ENCODE measurements at regions not wholly inside any gene's neighbourhood (a gene's known extent, or its start where the extent isn't known, plus 50 kb on each side); places are given as distances from the start of the nearest gene placed in this dataset.
"Not testable (repeated sequence)": the region's sequence is repeated elsewhere in the genome, so short reads cannot be mapped to it uniquely, and the experiment has no call there.

DNA sequence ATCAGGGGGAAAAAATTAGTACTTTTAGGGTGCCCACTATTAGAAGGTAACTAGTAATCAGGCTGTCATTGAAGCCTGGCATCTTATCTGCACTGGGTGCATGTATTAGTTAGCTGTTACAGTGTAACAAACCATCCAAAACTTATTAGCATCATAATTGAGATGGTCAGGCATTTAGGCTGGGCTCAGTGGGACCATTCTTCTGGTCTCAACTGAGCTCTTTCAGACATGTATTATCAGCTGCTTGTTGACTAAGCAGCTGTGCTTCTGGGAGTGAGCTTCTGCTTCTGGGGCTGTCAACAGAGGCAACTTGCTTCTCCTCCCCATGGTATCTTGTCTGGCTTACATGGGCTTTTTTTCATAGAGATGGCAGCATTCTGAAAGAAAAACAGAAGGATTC, 154.0 kb upstream of the ZNF92 start:
- TF ChIP-seq, protein P1, sequence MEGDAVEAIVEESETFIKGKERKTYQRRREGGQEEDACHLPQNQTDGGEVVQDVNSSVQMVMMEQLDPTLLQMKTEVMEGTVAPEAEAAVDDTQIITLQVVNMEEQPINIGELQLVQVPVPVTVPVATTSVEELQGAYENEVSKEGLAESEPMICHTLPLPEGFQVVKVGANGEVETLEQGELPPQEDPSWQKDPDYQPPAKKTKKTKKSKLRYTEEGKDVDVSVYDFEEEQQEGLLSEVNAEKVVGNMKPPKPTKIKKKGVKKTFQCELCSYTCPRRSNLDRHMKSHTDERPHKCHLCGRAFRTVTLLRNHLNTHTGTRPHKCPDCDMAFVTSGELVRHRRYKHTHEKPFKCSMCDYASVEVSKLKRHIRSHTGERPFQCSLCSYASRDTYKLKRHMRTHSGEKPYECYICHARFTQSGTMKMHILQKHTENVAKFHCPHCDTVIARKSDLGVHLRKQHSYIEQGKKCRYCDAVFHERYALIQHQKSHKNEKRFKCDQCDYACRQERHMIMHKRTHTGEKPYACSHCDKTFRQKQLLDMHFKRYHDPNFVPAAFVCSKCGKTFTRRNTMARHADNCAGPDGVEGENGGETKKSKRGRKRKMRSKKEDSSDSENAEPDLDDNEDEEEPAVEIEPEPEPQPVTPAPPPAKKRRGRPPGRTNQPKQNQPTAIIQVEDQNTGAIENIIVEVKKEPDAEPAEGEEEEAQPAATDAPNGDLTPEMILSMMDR (IDR thresholded peaks at IDR 0.05; ENCODE audit: control insufficient read depth, extremely low read depth, insufficient read depth): no peak
- DNase-seq (ENCODE audit: low read depth): no peak
- H3K4me3 ChIP-seq (ENCODE audit: low read depth, low read length): no peak overlapping the region

DNA sequence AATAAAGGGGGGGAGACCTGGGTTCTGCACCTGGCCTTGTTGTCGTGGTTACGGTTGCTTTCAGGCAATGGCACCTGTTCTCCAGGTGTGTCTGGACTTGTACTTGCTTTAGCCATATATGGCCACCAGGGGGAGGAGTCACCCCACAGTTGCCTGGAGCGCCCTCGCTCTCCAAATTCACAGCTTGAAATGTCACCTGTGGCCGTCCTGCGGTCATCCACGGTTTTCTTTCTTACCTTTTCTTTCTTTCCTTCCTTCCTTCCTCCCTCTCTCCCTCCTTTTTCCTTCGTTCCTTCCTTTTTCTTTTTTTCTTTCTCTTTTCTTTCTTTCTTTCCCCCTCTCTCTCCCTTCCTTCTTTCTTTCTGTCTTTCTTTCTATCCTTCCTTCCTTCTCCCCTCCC, 157.2 kb upstream of the ZNF92 start:
- H3K4me3 ChIP-seq (ENCODE audit: low read depth, low read length): no peak overlapping the region
- TF ChIP-seq, protein P1 (IDR thresholded peaks at IDR 0.05; ENCODE audit: control insufficient read depth, extremely low read depth, insufficient read depth): peak; percentile 87
- peak; percentile 59 for DNase-seq (ENCODE audit: low read depth)

DNA sequence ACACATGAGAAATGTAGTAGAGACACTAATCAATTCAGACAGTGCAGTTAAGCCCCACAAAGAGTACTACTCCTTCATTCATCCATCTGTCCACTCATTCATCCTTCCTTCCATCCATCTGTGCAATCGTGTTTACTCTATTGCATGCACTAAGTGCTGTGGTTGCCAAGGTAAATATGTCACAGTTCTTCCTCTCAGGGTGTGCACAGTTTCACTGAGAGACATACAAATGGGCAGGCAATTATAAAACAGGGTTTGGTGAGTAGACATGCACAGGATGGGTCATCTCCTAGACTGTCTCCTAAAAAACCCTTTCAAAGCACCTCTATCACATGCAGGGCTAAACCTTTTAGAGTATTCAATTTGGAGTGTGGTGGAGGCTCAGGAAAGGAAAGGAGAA, 160.4 kb upstream of the ZNF92 start:
- peak; percentile 27 for DNase-seq (ENCODE audit: low read depth)
- not testable (repeated sequence) for H3K4me3 ChIP-seq (ENCODE audit: low read depth, low read length)

DNA sequence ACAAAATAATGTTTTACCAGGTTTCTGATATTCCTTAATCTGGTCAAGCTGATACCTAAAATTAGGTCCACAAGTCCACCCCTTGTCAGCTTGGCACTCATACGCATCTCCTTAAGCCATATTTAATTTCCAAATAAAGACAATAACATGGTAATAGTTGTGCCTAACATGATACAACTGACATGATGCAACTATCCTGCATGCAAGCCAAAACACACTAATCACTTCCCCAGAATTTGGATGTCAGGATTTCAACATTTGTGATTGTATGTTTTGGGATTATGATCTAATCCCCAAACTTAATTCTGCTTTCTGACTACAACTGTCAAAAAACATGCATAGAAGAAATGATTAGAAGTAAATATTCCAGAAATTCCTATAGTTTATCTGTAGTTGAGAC, 174.4 kb upstream of the ZNF92 start:
- H3K4me3 ChIP-seq (ENCODE audit: low read depth, low read length); DNase-seq (ENCODE audit: low read depth): not testable (repeated sequence)

DNA sequence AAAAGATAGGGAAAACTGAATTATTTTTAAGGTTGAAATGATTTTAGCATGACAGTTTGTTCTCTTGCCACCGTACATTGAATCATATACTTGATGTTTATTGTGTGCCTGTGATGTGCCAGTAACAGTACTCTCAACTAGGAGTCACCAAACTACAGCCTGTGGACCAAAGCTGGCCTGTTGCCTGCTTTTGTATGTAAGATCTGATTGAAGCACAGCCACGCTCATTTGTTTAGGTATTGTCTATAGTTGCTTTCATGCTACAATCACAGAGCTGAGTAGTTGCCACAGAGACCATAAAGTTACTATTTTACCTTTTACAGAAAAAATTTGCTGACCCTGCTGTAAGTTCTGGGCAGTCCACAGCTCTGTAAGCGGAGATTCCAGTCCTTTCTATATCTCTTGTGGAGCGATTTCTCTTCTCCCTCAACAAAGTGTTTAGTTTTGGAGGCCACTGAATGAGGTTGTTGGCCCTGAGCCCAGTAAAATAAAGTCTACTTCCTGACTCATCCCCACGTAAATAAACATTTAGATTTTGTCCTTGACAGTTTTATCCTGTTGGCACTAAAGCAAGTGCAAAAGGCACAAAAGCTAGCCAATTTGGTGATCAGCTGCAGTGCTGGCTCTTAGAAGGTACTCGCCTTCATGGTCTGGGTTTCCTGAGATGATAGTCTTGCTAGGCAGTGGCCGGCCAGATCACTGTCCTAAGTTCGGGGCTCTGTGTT, 180.2 kb upstream of the ZNF92 start:
- not testable (repeated sequence) for DNase-seq (ENCODE audit: low read depth); H3K4me3 ChIP-seq (ENCODE audit: low read depth, low read length)

DNA sequence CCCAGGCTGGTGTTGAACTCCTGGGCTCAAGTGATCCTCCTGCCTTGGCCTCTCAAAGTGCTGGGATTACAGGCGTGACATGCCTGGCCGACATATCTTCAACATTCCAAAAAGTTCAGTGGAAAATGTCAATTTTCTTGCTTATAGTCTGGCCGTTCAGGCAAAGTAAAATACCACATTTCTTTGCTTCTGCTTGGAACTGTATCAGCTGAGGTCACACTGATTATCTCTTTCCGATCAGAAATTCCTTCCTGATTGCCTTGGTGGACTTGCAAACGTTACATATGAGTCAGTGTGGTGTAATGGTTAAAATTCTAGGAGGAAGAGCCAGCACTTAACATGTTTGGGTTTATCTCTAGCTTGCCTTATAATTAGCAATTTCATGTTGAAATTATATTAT, 170.6 kb upstream of the ERV3-1 start:
- H3K4me3 ChIP-seq (ENCODE audit: low read depth, low read length); DNase-seq (ENCODE audit: low read depth): not testable (repeated sequence)

DNA sequence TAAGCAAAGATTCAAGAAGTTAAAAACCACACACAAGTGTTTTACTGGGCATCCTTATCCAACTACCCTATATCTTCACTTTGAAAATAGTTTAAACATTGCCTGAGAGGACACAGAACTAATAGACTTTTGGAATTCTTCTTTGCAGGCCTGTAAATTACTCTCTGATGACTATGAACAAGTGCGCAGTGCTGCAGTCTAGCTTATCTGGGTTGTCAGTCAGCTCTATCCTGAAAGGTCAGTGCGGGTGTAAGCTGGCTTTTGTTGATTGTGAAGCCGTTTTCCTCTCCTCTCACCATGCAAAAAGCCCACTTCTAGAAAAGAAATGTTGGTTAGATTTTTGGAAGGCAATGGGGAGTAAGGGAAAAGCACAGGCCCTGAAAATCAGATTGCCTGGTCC, 143.6 kb upstream of the ERV3-1 start:
- not testable (repeated sequence) for DNase-seq (ENCODE audit: low read depth); H3K4me3 ChIP-seq (ENCODE audit: low read depth, low read length)

DNA sequence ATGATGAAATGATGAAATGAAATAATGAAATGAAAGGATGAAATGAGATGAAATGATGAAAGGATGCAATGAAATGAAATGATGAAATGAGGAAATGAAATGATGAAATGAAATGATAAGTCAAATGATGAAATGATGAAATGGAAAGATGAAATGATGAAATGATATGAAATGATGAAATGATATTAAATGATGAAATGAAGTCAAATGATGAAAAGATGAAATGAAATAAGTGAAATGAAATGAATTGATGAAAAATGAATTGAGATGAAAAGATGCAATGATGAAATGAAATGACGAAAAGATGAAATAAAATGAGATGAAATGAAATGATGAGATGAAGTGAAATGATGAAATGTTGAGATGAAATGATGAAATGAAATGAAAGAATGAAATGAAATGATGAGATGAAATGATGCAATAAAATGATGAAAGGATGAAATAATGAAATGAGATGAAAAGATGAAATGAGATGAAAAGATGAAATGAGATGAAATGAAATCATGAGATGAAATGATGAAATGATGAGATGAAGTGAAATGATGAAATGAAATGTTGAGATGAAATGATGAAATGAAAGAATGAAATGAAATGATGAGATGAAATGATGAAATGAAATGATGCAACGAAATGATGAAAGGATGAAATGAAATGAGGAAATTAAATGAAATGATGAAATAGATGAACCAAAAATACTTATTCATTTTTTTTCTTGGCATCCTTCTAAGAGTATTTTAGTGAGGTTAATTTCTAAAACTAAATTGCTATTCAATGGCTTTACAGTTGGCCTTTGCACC, 139.8 kb upstream of the ERV3-1 start:
- H3K4me3 ChIP-seq (ENCODE audit: low read depth, low read length); DNase-seq (ENCODE audit: low read depth): not testable (repeated sequence)

DNA sequence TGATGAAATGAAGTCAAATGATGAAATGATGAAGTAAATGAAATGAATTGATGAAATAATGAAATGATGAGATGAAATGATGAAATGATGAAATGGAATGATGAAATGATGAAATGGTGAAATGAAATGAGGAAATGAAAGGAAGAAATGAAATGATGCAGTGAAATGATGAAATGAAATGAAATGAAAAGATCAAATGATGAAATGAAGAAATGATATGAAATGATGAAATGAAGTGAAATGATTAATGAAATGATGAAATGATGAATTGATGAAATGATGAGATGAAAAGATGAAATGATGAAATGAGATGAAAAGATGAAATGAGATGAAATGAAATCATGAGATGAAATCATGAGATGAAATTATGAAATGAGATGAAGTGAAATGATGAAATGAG, 139.2 kb upstream of the ERV3-1 start:
- not testable (repeated sequence) for DNase-seq (ENCODE audit: low read depth); H3K4me3 ChIP-seq (ENCODE audit: low read depth, low read length)

DNA sequence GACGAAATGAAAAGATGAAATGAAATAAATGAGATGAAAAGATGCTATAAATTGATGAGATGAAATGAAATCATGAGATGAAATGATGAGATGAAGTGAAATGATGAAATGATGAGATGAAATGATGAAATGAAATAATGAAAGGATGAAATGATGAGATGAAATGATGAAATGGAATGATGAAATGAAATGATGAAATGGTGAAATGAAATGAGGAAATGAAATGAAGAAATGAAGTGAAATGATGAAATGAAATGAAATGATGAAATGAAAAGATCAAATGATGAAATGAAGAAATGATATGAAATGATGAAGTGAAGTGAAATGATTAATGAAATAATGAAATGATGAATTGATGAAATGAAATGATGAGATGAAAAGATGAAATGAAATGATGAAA, 138.5 kb upstream of the ERV3-1 start:
- H3K4me3 ChIP-seq (ENCODE audit: low read depth, low read length); DNase-seq (ENCODE audit: low read depth): not testable (repeated sequence)

DNA sequence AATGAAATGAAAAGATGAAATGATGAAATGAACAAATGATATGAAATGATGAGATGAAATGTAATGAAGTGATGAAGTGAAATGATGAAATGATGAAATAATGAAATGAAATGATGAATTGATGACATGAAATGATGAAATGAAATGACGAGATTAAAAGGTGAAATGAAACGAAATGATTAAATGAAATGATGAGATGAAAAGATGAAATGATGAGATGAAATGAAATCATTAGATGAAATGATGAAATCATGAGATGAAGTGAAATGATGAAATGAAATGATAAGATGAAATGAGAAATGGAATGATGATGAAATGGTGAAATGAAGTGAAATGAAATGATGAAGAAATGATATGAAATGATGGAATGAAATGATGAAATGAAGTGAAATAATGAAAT, 138.1 kb upstream of the ERV3-1 start:
- H3K4me3 ChIP-seq (ENCODE audit: low read depth, low read length); DNase-seq (ENCODE audit: low read depth): not testable (repeated sequence)

DNA sequence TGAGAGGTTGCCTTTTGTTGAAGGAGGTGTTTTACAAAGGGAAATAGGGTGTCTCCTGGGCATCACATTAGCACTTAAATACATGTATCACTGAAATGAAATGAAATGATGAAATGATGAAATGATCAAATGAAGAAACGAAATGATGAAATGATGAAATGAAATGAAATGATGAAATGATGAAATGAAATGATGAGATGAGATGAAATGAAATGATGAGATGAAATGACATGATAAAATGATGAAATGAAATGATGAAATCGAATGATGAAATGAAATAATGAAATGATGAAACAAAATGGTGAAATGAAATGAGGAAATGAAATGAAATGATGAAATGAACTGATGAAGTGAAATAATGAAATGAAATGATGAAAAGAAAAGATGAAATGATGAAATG, 137.6 kb upstream of the ERV3-1 start:
- not testable (repeated sequence) for H3K4me3 ChIP-seq (ENCODE audit: low read depth, low read length); DNase-seq (ENCODE audit: low read depth)

DNA sequence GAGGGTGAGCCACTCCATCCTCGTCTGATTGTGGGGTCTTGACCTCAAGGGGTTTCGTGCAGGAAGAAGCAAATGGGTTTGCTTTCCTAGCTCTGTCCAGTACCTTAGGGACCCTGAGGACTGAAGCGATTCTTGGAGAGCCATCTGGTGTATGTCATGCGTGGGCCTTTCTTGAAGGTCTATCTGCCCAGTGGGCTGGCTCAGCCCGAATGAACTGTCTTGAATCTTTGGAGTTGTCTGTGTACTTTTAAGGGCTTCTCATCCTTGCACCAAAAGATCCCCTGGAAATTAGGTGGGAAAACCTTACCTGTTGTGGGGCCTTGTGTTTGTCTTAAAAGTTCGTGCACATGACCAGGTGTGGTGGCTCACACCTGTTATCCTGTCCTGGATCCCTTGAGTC, 135.4 kb upstream of the ERV3-1 start:
- H3K4me3 ChIP-seq (ENCODE audit: low read depth, low read length); DNase-seq (ENCODE audit: low read depth): not testable (repeated sequence)

DNA sequence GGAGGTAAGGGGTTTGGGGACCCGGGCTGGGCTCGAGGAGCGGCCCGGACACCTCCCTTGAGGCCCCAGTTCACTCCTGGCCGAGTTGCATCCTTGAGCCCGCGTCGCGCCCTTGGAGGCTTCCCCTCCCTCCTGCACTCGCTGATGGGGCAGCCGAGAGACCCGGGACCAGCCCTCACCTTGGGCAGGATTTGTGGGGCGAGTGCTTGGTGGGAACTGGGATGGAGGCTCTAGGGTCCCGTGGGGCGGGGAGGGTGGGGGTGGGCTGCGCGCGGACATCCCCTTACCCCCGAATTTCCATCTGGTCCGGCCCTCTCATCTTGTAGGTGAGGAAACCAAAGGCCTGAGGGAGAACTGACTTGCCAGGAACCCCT, 134.9 kb upstream of the ERV3-1 start:
- not testable (repeated sequence) for H3K4me3 ChIP-seq (ENCODE audit: low read depth, low read length); DNase-seq (ENCODE audit: low read depth)

DNA sequence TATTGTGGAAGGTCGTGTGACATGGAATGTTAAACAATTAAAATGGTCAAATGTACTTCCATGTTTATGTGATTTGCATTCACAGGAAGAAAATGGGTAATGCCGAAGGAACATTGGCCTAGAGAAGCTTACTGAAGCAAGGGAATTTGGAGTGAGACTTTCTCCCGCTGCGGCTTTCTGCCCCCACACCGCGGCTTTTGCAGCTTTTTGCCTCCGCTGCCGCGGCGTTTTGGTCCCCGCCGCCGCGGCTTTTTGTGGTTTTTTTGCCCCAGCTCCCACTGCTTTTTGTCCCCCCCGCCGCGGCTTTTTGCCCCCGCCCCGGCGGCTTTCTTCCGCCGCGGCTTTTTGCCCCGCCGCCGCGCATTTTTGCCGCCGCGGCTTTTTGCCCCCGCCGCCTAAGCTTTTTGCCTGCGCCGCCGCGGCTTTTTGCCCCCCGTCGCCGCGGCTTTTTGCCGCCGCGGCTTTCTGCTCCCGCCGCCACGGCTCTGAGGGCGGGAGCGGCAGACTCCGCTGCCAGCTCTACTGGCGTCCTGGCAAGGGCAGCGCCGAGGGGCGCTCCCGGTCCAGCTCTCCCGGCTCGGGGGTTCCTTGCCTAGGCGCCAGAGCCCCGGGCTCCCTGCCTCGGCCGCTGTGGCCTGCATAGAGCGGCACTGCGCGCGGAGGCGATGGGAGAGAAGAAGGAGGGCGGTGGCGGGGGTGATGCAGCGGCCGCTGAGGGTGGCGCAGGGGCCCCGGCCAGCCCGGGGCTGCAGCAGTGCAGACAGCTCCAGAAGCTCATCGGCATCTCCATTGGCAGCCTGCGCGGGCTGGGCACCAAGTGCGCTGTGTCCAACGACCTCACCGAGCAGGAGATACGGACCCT, 134.3 kb upstream of the ERV3-1 start:
- peak overlapping the region; percentile 39 for H3K4me3 ChIP-seq (ENCODE audit: low read depth, low read length)
- not testable (repeated sequence) for DNase-seq (ENCODE audit: low read depth)

DNA sequence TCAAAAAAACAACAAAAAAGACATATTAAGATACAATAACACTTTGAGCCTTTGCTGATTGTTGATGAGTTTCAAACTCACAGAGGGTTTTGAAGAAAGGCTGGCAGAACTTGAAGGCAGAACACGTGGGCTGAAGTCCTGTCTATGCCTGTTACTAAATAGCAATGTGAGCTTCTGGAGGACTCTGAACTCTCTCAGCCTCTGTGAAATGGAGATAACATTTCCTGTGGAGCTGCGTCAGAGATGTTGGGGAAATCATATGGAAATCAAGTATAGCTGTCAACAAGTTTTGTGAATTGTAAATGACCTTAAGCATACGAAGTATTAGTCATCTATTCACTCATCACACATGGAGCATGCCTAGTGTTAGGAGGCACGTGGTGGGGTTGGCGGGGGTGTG, 130.4 kb upstream of the ERV3-1 start:
- not testable (repeated sequence) for H3K4me3 ChIP-seq (ENCODE audit: low read depth, low read length); DNase-seq (ENCODE audit: low read depth)

DNA sequence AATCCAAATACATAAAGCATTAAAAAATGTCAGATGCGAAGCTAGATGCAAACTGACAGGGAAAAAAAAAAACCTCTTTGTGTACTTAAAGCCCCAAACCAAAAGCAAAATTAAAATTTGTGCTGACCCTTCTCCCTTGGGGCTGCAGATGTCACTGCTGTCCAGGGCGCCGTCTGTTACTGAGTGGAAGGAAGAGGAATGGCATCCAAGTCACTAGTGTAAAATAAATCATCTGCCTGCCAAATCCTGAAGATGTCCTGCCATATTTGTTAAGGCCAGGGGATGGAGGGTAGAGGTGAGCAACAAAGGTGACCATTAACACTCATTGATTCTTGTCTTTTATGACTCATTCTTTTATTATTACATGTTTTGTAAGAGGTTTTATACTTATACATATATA, 126.6 kb upstream of the ERV3-1 start:
- not testable (repeated sequence) for DNase-seq (ENCODE audit: low read depth); H3K4me3 ChIP-seq (ENCODE audit: low read depth, low read length)

Measured in LNCaP clone FGC (cell line).